DND-41 (cell line): ENCODE measurements at regions not wholly inside any gene's neighbourhood (a gene's known extent, or its start where the extent isn't known, plus 50 kb on each side); places are given as distances from the start of the nearest gene placed in this dataset.
"Not testable (repeated sequence)": the region's sequence is repeated elsewhere in the genome, so short reads cannot be mapped to it uniquely, and the experiment has no call there.

Experiments
- ATAC-seq: fragments of 200-7000 bp; cut with Tn5 transposase; 3 replicates; pipeline ENCODE4 v1.9.1; 2021; ENCODE audit warnings: low read depth; ENCODE audit not compliant: insufficient read depth
- DNase-seq: peaks from one replicate; pipeline ENCODE4 v3.0.0-alpha.2; 2020
- H2AFZ ChIP-seq: 2 replicates; pipeline ENCODE4 v1.6.0; 2012; ENCODE audit warnings: low read depth, low read length
- H3K27ac ChIP-seq: 2 replicates; pipeline ENCODE4 v1.5.1; 2012; ENCODE audit warnings: low read length, inconsistent platforms
- H3K27me3 ChIP-seq: fragments of 200-600 bp; sonication (generic); 2 replicates; pipeline ENCODE4 v1.6.0; 2012; ENCODE audit warnings: low read length, mild to moderate bottlenecking, inconsistent platforms; ENCODE audit not compliant: insufficient read depth, poor library complexity
- H3K36me3 ChIP-seq: 2 replicates; pipeline ENCODE4 v1.5.1; 2012; ENCODE audit warnings: low read length, inconsistent platforms; ENCODE audit not compliant: insufficient read depth
- H3K4me1 ChIP-seq: 2 replicates; pipeline ENCODE4 v1.5.1; 2012; ENCODE audit warnings: mild to moderate bottlenecking, low read length; ENCODE audit not compliant: insufficient read depth
- H3K4me2 ChIP-seq: 2 replicates; pipeline ENCODE4 v1.6.0; 2012; ENCODE audit warnings: mild to moderate bottlenecking, moderate library complexity, low read length, inconsistent platforms; ENCODE audit not compliant: insufficient read depth
- H3K4me3 ChIP-seq, 2 experiments: fragments of 200-600 bp in 1 of 2; shearing (Covaris generic) in 1 of 2; 2 replicates each; pipeline ENCODE4 v1.5.1; 2012 to 2016; ENCODE audit warnings: inconsistent platforms in 2 of 2, low read length in 2 of 2, mild to moderate bottlenecking in 2 of 2, low read depth in 1 of 2, moderate library complexity in 1 of 2
- H3K79me2 ChIP-seq: 2 replicates; pipeline ENCODE4 v1.6.0; 2012; ENCODE audit warnings: low read length, inconsistent platforms; ENCODE audit not compliant: insufficient read depth
- H3K9ac ChIP-seq: 2 replicates; pipeline ENCODE4 v1.6.0; 2012; ENCODE audit warnings: low read depth, mild to moderate bottlenecking, inconsistent platforms, low read length, moderate library complexity
- H3K9me3 ChIP-seq: 2 replicates; pipeline ENCODE4 v1.5.1; 2012; ENCODE audit warnings: low read length, moderate library complexity, mild to moderate bottlenecking, inconsistent platforms; ENCODE audit not compliant: insufficient read depth, severe bottlenecking
- H4K20me1 ChIP-seq: 2 replicates; pipeline ENCODE4 v1.6.0; 2012; ENCODE audit warnings: low read length; ENCODE audit not compliant: insufficient read depth
- CTCF ChIP-seq: IDR thresholded peaks from 2 replicates; pipeline ENCODE4 v1.5.1; 2012; ENCODE audit warnings: borderline replicate concordance, low read length, moderate library complexity, mild to moderate bottlenecking; ENCODE audit not compliant: poor library complexity, severe bottlenecking; ENCODE audit errors: extremely low read depth
- EZH2 ChIP-seq: IDR thresholded peaks from 3 replicates; pipeline ENCODE4 v1.6.1; 2012; ENCODE audit warnings: borderline replicate concordance, low read depth, mild to moderate bottlenecking, moderate library complexity, low read length, inconsistent platforms; ENCODE audit not compliant: severe bottlenecking

GRCh38 chr7:114293289-114294012 lies 121.2 kb upstream of the FOXP2 start:
- H4K20me1 ChIP-seq: no peaks in the 10 kb centered on the region
- peak overlapping the region; percentile 16; the same call in 1 of the 2 replicates for H3K9ac ChIP-seq
- no peaks in the 10 kb centered on the region for H3K9me3 ChIP-seq
- ATAC-seq (peak; percentile 42; the same call in 1 of the 3 replicates), DNase-seq (peak; percentile 4)
- H2AFZ ChIP-seq: peak overlapping the region; percentile 71
- H3K27me3 ChIP-seq: no peaks in the 10 kb centered on the region
- no peaks in the 10 kb centered on the region for H3K79me2 ChIP-seq
- H3K36me3 ChIP-seq: no peaks in the 10 kb centered on the region
- TF ChIP-seq EZH2: no peak
- no peak for TF ChIP-seq CTCF
- H3K4me2 ChIP-seq: peak overlapping the region; percentile 45
- peak overlapping the region in 1 of 2 experiments; percentile 39; a peak in 1 of 4 replicates for H3K4me3 ChIP-seq
- peak overlapping the region; percentile 76 for H3K27ac ChIP-seq
- peaks cover 59% of the 10 kb centered on the region for H3K4me1 ChIP-seq

GRCh38 chr7:114279901-114280300 lies 134.7 kb upstream of the FOXP2 start:
- Histone ChIP-seq H3K4me1 (no peaks in the 10 kb centered on the region), H4K20me1 (no peaks in the 10 kb centered on the region), H2AFZ (no peak overlapping the region), H3K27me3 (no peaks in the 10 kb centered on the region), H3K36me3 (no peaks in the 10 kb centered on the region), H3K4me2 (no peak overlapping the region), H3K4me3 (no peak overlapping the region), H3K9me3 (no peaks in the 10 kb centered on the region), H3K9ac (no peak overlapping the region), H3K27ac (no peak overlapping the region), H3K79me2 (no peaks in the 10 kb centered on the region)
- DNase-seq (no peak), ATAC-seq (no peak)
- TF ChIP-seq EZH2 (no peak), CTCF (no peak)

GRCh38 chr7:114273218-114273617 lies 141.4 kb upstream of the FOXP2 start:
- Histone ChIP-seq H3K36me3 (no peaks in the 10 kb centered on the region), H3K79me2 (no peaks in the 10 kb centered on the region), H3K9ac (no peak overlapping the region), H3K27ac (no peak overlapping the region), H2AFZ (no peak overlapping the region; the same call in 1 of the 2 replicates), H3K27me3 (no peaks in the 10 kb centered on the region), H3K9me3 (no peaks in the 10 kb centered on the region), H3K4me1 (no peaks in the 10 kb centered on the region), H3K4me3 (no peak overlapping the region), H3K4me2 (no peak overlapping the region), H4K20me1 (no peaks in the 10 kb centered on the region)
- ATAC-seq: no peak
- DNase-seq: no peak
- TF ChIP-seq CTCF (no peak), EZH2 (no peak)

GRCh38 chr7:114269714-114270113 lies 144.9 kb upstream of the FOXP2 start:
- Histone ChIP-seq H4K20me1 (no peaks in the 10 kb centered on the region), H3K4me2 (no peak overlapping the region), H3K4me3 (no peak overlapping the region), H3K9me3 (no peaks in the 10 kb centered on the region), H3K4me1 (no peaks in the 10 kb centered on the region), H3K9ac (no peak overlapping the region), H3K27ac (no peak overlapping the region), H2AFZ (no peak overlapping the region), H3K27me3 (no peaks in the 10 kb centered on the region), H3K36me3 (no peaks in the 10 kb centered on the region), H3K79me2 (no peaks in the 10 kb centered on the region)
- no peak for TF ChIP-seq EZH2
- no peak for TF ChIP-seq CTCF
- ATAC-seq: no peak
- DNase-seq: no peak

- H3K4me3 ChIP-seq, H3K4me2 ChIP-seq, H4K20me1 ChIP-seq, H3K9me3 ChIP-seq, H3K27ac ChIP-seq, ATAC-seq, H3K9ac ChIP-seq, H3K79me2 ChIP-seq, H3K4me1 ChIP-seq, DNase-seq, H2AFZ ChIP-seq, H3K27me3 ChIP-seq, H3K36me3 ChIP-seq: not testable (repeated sequence)
Observed at GRCh38 chr7:114267550-114267949, 147.1 kb upstream of the FOXP2 start.
